RWPE1 (cell line): ENCODE measurements at regions not wholly inside any gene's neighbourhood (a gene's known extent, or its start where the extent isn't known, plus 50 kb on each side); places are given as distances from the start of the nearest gene placed in this dataset.

Source experiments
- CTCF ChIA-PET: fragments of 350-600 bp; sonication (Branson Sonifier 250); formaldehyde crosslinking; extraction: SDS; loops from one replicate; lab custom pipeline; 2021; lab: Yijun Ruan, JAX
- POLR2A ChIA-PET: fragments of 400-600 bp; formaldehyde crosslinking; extraction: SDS; loops from one replicate; lab custom pipeline; 2020; ENCODE audit warnings: antibody characterized with exemption; ENCODE audit not compliant: low non-redundant PET; lab: Yijun Ruan, JAX
- DNase-seq: peaks from one replicate; pipeline ENCODE4 v3.0.0; 2012; ENCODE audit warnings: low spot score
- H3K27ac ChIP-seq: fragments of 450-650 bp; 2 replicates; pipeline ENCODE4 v1.5.1; 2017
- TF ChIP-seq, protein P1 (sequence below): fragments of 450-650 bp; conservative IDR thresholded peaks from 2 replicates; pipeline ENCODE4 v1.5.1; 2017; ENCODE audit warnings: low read depth, mild to moderate bottlenecking

DNA sequence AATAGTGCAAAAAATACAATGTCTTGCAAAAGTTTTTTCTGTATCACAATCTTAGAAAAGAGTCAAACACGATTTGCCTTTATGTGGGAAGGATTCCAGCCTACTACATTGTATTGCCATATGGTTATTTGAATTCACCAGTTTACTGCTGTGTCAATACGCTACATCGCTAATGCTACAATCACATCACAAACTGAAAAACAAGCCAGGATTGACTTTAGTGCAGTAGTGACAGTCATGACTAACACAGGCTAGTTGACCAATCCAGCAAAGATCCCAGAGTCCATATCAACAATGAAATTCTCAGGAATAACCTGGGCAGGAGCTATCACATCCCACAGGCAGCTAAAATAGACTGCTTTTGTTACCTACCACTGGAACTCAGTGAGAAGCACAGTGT is 67.0 kb downstream of the IL12A start:
- ChIA-PET CTCF (no interaction called here), POLR2A (no interaction called here)
- TF ChIP-seq, protein P1, sequence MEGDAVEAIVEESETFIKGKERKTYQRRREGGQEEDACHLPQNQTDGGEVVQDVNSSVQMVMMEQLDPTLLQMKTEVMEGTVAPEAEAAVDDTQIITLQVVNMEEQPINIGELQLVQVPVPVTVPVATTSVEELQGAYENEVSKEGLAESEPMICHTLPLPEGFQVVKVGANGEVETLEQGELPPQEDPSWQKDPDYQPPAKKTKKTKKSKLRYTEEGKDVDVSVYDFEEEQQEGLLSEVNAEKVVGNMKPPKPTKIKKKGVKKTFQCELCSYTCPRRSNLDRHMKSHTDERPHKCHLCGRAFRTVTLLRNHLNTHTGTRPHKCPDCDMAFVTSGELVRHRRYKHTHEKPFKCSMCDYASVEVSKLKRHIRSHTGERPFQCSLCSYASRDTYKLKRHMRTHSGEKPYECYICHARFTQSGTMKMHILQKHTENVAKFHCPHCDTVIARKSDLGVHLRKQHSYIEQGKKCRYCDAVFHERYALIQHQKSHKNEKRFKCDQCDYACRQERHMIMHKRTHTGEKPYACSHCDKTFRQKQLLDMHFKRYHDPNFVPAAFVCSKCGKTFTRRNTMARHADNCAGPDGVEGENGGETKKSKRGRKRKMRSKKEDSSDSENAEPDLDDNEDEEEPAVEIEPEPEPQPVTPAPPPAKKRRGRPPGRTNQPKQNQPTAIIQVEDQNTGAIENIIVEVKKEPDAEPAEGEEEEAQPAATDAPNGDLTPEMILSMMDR = no peak

DNA sequence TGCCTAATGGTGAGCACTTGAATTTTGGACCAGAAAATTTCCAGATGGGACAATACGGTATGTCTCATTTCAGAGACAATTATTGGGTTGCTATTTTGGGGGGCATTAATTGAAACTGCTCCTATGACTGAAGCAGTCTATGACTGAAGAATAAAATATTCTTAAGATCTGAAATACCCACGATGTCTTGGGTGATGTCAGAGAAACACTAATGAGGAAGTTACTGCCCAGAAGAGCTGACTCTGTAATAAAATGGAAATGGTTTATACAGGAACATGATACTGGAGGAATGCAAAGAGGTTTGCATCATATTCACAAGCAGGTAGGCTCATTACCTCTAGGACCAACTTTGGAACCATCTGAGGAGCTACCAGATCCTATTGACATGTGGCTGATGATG is 68.7 kb downstream of the IL12A start:
- TF ChIP-seq, protein P1 = no peak
- no peak overlapping the region for H3K27ac ChIP-seq
- no peak for DNase-seq
- POLR2A ChIA-PET = no interaction called here
- CTCF ChIA-PET = interaction anchor here (0.7 kb wide), 1 partner anchor 76 kb away, joined by 3 read pairs; no protein-coding TSS in a partner anchor

More for the DNA sequence above, 67.0 kb downstream of the IL12A start:
- no peak overlapping the region for H3K27ac ChIP-seq
- DNase-seq = no peak

DNA sequence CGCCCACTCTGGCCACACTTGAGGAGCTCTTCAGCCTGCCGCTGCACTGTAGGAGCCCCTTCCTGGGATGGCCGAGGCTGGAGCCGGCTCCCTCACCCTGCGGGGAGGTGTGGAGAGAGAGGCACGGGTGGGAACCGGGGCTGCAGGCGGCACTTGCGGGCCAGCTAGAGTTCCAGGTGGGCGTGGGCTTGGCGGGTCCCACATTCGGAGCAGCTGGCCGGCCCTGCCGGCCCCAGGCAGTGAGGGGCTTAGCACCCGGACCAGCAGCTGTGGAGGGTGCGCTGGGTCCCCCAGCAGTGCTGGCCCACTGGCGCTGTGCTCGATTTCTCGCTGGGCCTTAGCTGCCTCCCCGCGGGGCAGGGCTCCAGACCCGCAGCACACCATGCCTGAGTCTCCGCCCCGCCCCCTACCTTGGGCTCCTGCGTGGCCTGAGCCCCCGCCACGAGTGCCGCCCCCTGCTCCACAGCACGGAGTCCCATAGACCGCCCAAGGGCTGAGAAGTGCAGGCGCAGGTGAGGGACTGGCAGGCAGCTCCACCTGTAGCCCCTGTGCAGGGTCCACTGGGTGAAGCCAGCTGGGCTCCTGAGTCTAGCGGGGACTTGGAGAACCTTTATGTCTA is 71.9 kb downstream of the IL12A start:
- CTCF ChIA-PET = interaction anchor here (0.6 kb wide), 1 partner anchor 23 kb away, joined by 3 read pairs; no protein-coding TSS in a partner anchor
- no peak overlapping the region for H3K27ac ChIP-seq
- TF ChIP-seq, protein P1 = no peak
- POLR2A ChIA-PET = no interaction called here
- DNase-seq = no peak

DNA sequence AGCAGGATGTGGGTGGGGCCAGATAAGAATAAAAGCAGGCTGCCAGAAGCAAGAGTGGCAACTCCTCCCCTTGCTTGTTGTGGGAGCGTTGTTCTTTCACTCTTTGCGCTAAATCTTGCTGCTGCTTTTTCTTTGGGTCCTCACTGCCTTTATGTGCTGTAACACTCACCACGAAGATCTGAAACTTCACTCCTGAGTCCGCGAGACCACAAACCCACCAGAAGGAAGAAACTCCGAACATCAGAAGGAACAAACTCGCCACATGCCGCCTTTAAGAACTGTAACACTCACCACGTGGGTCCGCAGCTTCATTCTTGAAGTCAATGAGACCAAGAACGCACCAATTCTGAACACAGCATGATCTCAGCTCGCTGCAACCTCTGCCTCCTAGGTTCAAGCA is 72.9 kb downstream of the IL12A start:
- TF ChIP-seq, protein P1 = no peak
- no peak for DNase-seq
- ChIA-PET CTCF (no interaction called here), POLR2A (no interaction called here)
- no peak overlapping the region for H3K27ac ChIP-seq

DNA sequence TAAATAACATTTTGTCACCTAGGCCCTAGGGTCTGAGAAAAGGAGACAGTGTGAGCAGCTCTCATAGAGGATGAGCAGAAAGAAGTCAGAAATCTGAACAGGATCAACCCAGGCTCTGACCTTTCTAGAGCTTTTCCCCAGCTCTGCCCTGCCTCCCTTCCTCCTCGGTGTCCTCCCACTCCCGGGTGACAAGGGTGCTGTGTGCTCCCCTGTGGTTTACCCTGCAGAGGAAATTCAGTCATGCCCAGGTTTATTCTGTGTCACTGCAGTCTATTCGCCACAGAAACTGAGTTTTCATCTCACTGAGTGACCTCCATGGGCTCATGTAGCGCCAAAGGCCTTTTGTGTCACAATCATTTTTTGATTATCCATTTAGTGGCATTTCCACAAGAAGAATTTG is 76.6 kb downstream of the IL12A start:
- DNase-seq = no peak
- TF ChIP-seq, protein P1 = no peak
- CTCF ChIA-PET = no interaction called here
- POLR2A ChIA-PET = no interaction called here
- no peak overlapping the region for H3K27ac ChIP-seq

DNA sequence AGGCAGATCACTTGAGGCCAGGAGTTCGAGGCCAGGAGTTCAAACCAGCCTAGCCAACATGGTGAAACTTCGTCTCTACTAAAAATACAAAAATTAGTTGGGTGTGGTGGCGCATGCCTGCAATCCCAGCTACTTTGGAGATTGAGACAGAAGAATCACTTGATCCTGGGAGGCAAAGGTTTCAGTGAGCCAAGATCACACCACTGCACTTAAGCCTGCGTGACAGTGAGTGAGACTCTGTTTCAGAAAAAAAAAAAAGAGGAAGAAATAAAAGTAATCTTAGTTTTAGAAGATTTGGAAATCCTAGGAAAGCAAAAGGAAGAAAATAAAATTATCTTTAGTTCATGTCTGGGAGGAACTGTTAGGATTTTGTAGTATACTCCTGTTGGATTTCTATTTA is 77.2 kb downstream of the IL12A start:
- ChIA-PET POLR2A (no interaction called here), CTCF (no interaction called here)
- TF ChIP-seq, protein P1 = no peak
- DNase-seq = no peak
- H3K27ac ChIP-seq = no peak overlapping the region
